K562 (cell line): ENCODE measurements at regions not wholly inside any gene's neighbourhood (a gene's known extent, or its start where the extent isn't known, plus 50 kb on each side); places are given as distances from the start of the nearest gene placed in this dataset.

Experiments used
- CCNT2 ChIP-seq: IDR thresholded peaks from 2 replicates; pipeline ENCODE4 v1.6.1; 2011; ENCODE audit warnings: borderline replicate concordance, low read depth, mild to moderate bottlenecking, moderate library complexity, mixed read lengths, low read length; ENCODE audit not compliant: insufficient read length; ENCODE audit errors: extremely low read depth
- POLR2A ChIP-seq: fragments of 450-650 bp; conservative IDR thresholded peaks from 2 replicates; pipeline ENCODE4 v1.6.1; 2016
- ZBED1 ChIP-seq: IDR thresholded peaks from 2 replicates; pipeline ENCODE4 v1.6.1; 2014
- TF ChIP-seq, protein P1 (sequence below), 2 experiments: fragments of 450-650 bp; formaldehyde crosslinking in 1 of 2; IDR thresholded peaks; 2 replicates each; pipeline versions ENCODE4 v1.4.0 to v1.6.1; 2014 to 2020; ENCODE audit warnings: mild to moderate bottlenecking in 2 of 2, borderline replicate concordance in 1 of 2, low read depth in 1 of 2
- TF ChIP-seq, protein P2 (sequence below), 2 experiments: fragments of 450-650 bp in 1 of 2; sonication (generic) in 1 of 2; formaldehyde crosslinking in 1 of 2; IDR thresholded peaks in 1 of 2; conservative IDR thresholded peaks in 1 of 2; 2 replicates each; pipeline versions ENCODE4 v1.6.1 to v1.8.1; 2016 to 2023; ENCODE audit warnings: mild to moderate bottlenecking in 2 of 2, moderate library complexity in 2 of 2, inconsistent platforms in 1 of 2, missing genetic modification reagents in 1 of 2
- TF ChIP-seq, protein P3 (sequence below): fragments of 450-650 bp; IDR thresholded peaks from 2 replicates; pipeline ENCODE4 v1.6.1; 2018; ENCODE audit not compliant: partially characterized antibody

DNA sequence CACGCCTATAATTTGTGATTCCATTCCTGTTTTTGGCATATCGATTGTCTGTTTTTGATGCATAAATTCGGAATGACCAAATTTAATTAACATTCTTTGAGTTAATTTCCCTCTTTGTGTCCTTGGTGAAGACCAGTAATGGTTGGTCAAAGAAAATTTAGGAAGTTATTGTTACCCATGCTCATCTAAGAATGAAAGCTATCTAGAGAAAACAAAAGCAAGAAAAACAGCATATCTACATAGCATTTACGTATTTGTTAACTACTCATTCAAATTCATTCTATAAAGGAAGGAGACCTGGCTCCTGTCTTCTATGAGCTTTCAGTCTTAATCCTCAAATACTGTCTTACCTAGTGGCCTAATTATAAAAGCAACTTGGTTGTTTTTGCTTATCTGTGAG is 59.2 kb upstream of the CHST9 start:
- TF ChIP-seq, protein P1, sequence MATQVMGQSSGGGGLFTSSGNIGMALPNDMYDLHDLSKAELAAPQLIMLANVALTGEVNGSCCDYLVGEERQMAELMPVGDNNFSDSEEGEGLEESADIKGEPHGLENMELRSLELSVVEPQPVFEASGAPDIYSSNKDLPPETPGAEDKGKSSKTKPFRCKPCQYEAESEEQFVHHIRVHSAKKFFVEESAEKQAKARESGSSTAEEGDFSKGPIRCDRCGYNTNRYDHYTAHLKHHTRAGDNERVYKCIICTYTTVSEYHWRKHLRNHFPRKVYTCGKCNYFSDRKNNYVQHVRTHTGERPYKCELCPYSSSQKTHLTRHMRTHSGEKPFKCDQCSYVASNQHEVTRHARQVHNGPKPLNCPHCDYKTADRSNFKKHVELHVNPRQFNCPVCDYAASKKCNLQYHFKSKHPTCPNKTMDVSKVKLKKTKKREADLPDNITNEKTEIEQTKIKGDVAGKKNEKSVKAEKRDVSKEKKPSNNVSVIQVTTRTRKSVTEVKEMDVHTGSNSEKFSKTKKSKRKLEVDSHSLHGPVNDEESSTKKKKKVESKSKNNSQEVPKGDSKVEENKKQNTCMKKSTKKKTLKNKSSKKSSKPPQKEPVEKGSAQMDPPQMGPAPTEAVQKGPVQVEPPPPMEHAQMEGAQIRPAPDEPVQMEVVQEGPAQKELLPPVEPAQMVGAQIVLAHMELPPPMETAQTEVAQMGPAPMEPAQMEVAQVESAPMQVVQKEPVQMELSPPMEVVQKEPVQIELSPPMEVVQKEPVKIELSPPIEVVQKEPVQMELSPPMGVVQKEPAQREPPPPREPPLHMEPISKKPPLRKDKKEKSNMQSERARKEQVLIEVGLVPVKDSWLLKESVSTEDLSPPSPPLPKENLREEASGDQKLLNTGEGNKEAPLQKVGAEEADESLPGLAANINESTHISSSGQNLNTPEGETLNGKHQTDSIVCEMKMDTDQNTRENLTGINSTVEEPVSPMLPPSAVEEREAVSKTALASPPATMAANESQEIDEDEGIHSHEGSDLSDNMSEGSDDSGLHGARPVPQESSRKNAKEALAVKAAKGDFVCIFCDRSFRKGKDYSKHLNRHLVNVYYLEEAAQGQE (IDR thresholded peaks at IDR 0.05; ENCODE audit: borderline replicate concordance), result no peak
- TF ChIP-seq, protein P1 (CRISPR knock-in tag; IDR thresholded peaks at IDR 0.05; ENCODE audit: low read depth), result no peak
- TF ChIP-seq CCNT2, result no peak
- TF ChIP-seq, protein P2, sequence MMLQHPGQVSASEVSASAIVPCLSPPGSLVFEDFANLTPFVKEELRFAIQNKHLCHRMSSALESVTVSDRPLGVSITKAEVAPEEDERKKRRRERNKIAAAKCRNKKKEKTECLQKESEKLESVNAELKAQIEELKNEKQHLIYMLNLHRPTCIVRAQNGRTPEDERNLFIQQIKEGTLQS (IDR thresholded peaks at IDR 0.05), result no peak
- TF ChIP-seq, protein P2 (CRISPR knock-in tag; conservative IDR thresholded peaks at IDR 0.05), result no peak
- TF ChIP-seq ZBED1, result no peak
- no peak for TF ChIP-seq POLR2A
- TF ChIP-seq, protein P3, sequence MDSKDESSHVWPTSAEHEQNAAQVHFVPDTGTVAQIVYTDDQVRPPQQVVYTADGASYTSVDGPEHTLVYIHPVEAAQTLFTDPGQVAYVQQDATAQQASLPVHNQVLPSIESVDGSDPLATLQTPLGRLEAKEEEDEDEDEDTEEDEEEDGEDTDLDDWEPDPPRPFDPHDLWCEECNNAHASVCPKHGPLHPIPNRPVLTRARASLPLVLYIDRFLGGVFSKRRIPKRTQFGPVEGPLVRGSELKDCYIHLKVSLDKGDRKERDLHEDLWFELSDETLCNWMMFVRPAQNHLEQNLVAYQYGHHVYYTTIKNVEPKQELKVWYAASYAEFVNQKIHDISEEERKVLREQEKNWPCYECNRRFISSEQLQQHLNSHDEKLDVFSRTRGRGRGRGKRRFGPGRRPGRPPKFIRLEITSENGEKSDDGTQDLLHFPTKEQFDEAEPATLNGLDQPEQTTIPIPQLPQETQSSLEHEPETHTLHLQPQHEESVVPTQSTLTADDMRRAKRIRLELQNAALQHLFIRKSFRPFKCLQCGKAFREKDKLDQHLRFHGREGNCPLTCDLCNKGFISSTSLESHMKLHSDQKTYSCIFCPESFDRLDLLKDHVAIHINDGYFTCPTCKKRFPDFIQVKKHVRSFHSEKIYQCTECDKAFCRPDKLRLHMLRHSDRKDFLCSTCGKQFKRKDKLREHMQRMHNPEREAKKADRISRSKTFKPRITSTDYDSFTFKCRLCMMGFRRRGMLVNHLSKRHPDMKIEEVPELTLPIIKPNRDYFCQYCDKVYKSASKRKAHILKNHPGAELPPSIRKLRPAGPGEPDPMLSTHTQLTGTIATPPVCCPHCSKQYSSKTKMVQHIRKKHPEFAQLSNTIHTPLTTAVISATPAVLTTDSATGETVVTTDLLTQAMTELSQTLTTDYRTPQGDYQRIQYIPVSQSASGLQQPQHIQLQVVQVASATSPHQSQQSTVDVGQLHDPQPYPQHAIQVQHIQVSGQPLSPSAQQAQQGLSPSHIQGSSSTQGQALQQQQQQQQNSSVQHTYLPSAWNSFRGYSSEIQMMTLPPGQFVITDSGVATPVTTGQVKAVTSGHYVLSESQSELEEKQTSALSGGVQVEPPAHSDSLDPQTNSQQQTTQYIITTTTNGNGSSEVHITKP, result no peak
